GM23248 (cell line): ENCODE measurements at regions not wholly inside any gene's neighbourhood (a gene's known extent, or its start where the extent isn't known, plus 50 kb on each side); places are given as distances from the start of the nearest gene placed in this dataset.

Source experiments
- DNase-seq: peaks from one replicate; pipeline ENCODE4 v3.0.0-alpha.2; 2015
- H2AFZ ChIP-seq: fragments of 200-600 bp; sonication (generic); 2 replicates; pipeline ENCODE4 v1.6.1; 2016; ENCODE audit warnings: antibody characterized with exemption
- H3F3A ChIP-seq: fragments of 200-600 bp; sonication (generic); 2 replicates; pipeline ENCODE4 v1.6.1; 2016; ENCODE audit warnings: mild to moderate bottlenecking, antibody characterized with exemption, mixed run types; ENCODE audit not compliant: insufficient read depth
- H3K27ac ChIP-seq: fragments of 200-600 bp; sonication (generic); 2 replicates; pipeline ENCODE4 v1.5.1; 2016; ENCODE audit warnings: mild to moderate bottlenecking
- H3K27me3 ChIP-seq: fragments of 200-600 bp; sonication (generic); replicated peaks from 2 replicates; pipeline ENCODE4 v1.6.1; 2016; ENCODE audit warnings: mild to moderate bottlenecking; ENCODE audit not compliant: insufficient read depth
- H3K36me3 ChIP-seq: fragments of 200-600 bp; sonication (generic); 2 replicates; pipeline ENCODE4 v1.6.1; 2016; ENCODE audit warnings: low read depth, mild to moderate bottlenecking
- H3K4me1 ChIP-seq: fragments of 200-600 bp; sonication (generic); 2 replicates; pipeline ENCODE4 v1.6.1; 2016; ENCODE audit warnings: mild to moderate bottlenecking; ENCODE audit not compliant: insufficient read depth
- H3K4me2 ChIP-seq: fragments of 200-600 bp; sonication (generic); one replicate; pipeline ENCODE4 v1.6.1; 2016; ENCODE audit warnings: mild to moderate bottlenecking; ENCODE audit not compliant: unreplicated experiment
- H3K4me3 ChIP-seq: fragments of 200-600 bp; sonication (generic); 2 replicates; pipeline ENCODE4 v1.5.1; 2016; ENCODE audit warnings: mild to moderate bottlenecking
- H3K79me2 ChIP-seq: fragments of 200-600 bp; sonication (generic); 2 replicates; pipeline ENCODE4 v1.6.1; 2016; ENCODE audit warnings: mild to moderate bottlenecking; ENCODE audit not compliant: insufficient read depth
- H3K9ac ChIP-seq: fragments of 200-600 bp; sonication (generic); 2 replicates; pipeline ENCODE4 v1.6.1; 2016; ENCODE audit warnings: mild to moderate bottlenecking
- H3K9me2 ChIP-seq: fragments of 200-600 bp; sonication (generic); 2 replicates; pipeline ENCODE4 v1.6.1; 2016; ENCODE audit warnings: mixed run types, mild to moderate bottlenecking, moderate library complexity; ENCODE audit not compliant: insufficient read depth
- H3K9me3 ChIP-seq: fragments of 200-600 bp; sonication (generic); one replicate; pipeline ENCODE4 v1.6.1; 2017; ENCODE audit warnings: low read depth
- H4K20me1 ChIP-seq: fragments of 200-600 bp; sonication (generic); 2 replicates; pipeline ENCODE4 v1.6.0; 2016; ENCODE audit not compliant: insufficient read depth
- EZH2 ChIP-seq: fragments of 200-600 bp; sonication (generic); IDR thresholded peaks from 2 replicates; pipeline ENCODE4 v1.6.1; 2018; ENCODE audit warnings: antibody characterized with exemption, mild to moderate bottlenecking; ENCODE audit not compliant: insufficient read depth, poor library complexity, severe bottlenecking
- EZH2phosphoT487 ChIP-seq: fragments of 200-600 bp; sonication (generic); IDR thresholded peaks from 2 replicates; pipeline ENCODE4 v1.6.1; 2018; ENCODE audit warnings: antibody characterized with exemption, moderate library complexity, mild to moderate bottlenecking, low read depth; ENCODE audit not compliant: insufficient read depth
- WGBS, 2 experiments: methylation state at CpG; one replicate each; pipeline ENCODE4 v1.1.6; 2015 to 2017; ENCODE audit warnings: low lambda C conversion rate in 2 of 2, low coverage in 1 of 2; ENCODE audit errors: missing lambda C conversion rate in 2 of 2; 5-methylcytosine and 5-hydroxymethylcytosine counted together
- in situ Hi-C: fragments of 300-500 bp; cut with MboI; formaldehyde crosslinking; loops from 2 replicates; pipeline ENCODE4 v1.15.0; 2020

- Histone ChIP-seq H3K9me3 (no peaks in the 10 kb centered on the region), H3K4me3 (no peak overlapping the region), H3K9me2 (no peaks in the 10 kb centered on the region), H3F3A (peaks cover 5% of the 10 kb centered on the region; the same call in 1 of the 2 replicates), H3K9ac (no peak overlapping the region), H3K4me1 (peaks cover 18% of the 10 kb centered on the region), H4K20me1 (no peaks in the 10 kb centered on the region), H3K4me2 (no peak overlapping the region), H2AFZ (no peak overlapping the region), H3K79me2 (no peaks in the 10 kb centered on the region), H3K36me3 (no peaks in the 10 kb centered on the region), H3K27ac (no peak overlapping the region), H3K27me3 (0 out of 2 replicates have a peak, but pooled peaks cover 12% of the 10 kb centered on the region)
- TF ChIP-seq EZH2 (no peak), EZH2phosphoT487 (no peak)
- in situ Hi-C loops: no loop called here
- no peak for DNase-seq
- WGBS, 2 experiments: 70 to 79% methylated on average over 2 of the region's 2 CpGs
These were observed 282.6 kb upstream of the PTGER4 start for GRCh38 chr5:40397091-40397490.

DNA sequence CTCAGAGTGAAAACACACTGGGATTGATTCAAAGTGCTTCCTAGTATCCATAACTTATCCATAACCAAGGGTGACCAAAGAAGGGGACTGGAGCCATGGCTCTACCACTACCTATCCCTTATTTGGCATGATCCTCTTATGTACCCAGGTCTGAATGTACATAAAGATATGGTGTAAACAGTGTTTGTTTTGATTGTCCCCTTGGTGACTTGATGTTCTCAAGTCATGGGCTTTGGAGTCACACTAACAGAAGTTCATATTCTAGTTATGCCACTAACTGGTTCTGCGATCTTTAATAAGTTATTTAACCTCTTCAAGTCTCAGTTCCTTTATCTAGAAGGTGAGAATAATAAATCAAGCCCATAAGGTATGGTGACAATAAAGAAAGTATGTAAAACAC lies 283.4 kb upstream of the PTGER4 start:
- Histone ChIP-seq H4K20me1 (no peaks in the 10 kb centered on the region), H3K27me3 (0 out of 2 replicates have a peak, but pooled peaks cover 12% of the 10 kb centered on the region), H3K9me2 (no peaks in the 10 kb centered on the region), H3K79me2 (no peaks in the 10 kb centered on the region), H3K9me3 (no peaks in the 10 kb centered on the region), H3K4me3 (no peak overlapping the region), H3K36me3 (no peaks in the 10 kb centered on the region), H3K27ac (no peak overlapping the region), H3K9ac (no peak overlapping the region), H3K4me1 (peaks cover 13% of the 10 kb centered on the region), H2AFZ (no peak overlapping the region), H3K4me2 (no peak overlapping the region), H3F3A (peaks cover 5% of the 10 kb centered on the region; the same call in 1 of the 2 replicates)
- no peak for TF ChIP-seq EZH2
- TF ChIP-seq EZH2phosphoT487: no peak
- DNase-seq: no peak
- WGBS, 2 experiments: 71 to 85% methylated on average over 1 of the region's 1 CpG
- in situ Hi-C loops: no loop called here

GRCh38 chr5:40395251-40395650 lies 284.5 kb upstream of the PTGER4 start:
- 23 to 26% methylated on average over 4 of the region's 4 CpGs for WGBS, 2 experiments
- Histone ChIP-seq H2AFZ (no peak overlapping the region), H3K4me2 (no peak overlapping the region), H4K20me1 (no peaks in the 10 kb centered on the region), H3K9me3 (no peaks in the 10 kb centered on the region), H3K4me3 (no peak overlapping the region), H3K36me3 (no peaks in the 10 kb centered on the region), H3K79me2 (no peaks in the 10 kb centered on the region), H3F3A (peaks cover 5% of the 10 kb centered on the region; the same call in 1 of the 2 replicates), H3K27ac (no peak overlapping the region), H3K4me1 (peaks cover 10% of the 10 kb centered on the region), H3K9ac (no peak overlapping the region), H3K27me3 (0 out of 2 replicates have a peak, but pooled peaks cover 12% of the 10 kb centered on the region), H3K9me2 (no peaks in the 10 kb centered on the region)
- in situ Hi-C loops: no loop called here
- no peak for TF ChIP-seq EZH2
- TF ChIP-seq EZH2phosphoT487: no peak
- no peak for DNase-seq

DNA sequence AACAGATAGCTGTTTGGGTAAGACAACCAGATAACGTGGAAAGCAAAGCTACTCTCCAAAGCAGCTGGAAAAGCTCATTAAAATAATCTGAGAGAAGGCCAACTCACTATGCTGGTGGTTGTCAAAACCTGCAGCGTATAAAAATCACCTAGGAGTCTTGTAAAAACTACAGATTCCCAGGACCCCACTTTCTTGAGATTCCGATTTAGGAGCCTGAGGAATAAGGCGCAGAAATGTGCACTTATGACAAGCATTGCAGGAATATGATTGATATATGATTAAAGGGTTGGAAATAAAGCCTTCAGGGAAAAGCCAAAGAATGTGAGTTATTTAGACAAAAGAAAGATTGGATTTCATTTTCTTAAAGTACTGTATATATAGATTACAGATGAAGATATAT lies 285.0 kb upstream of the PTGER4 start:
- Histone ChIP-seq H3K9me3 (no peaks in the 10 kb centered on the region), H3F3A (peaks cover 5% of the 10 kb centered on the region; the same call in 1 of the 2 replicates), H3K4me2 (no peak overlapping the region), H3K4me3 (no peak overlapping the region), H4K20me1 (no peaks in the 10 kb centered on the region), H3K9me2 (no peaks in the 10 kb centered on the region), H3K27ac (no peak overlapping the region), H3K9ac (no peak overlapping the region), H3K79me2 (no peaks in the 10 kb centered on the region), H2AFZ (no peak overlapping the region), H3K4me1 (peaks cover 9% of the 10 kb centered on the region), H3K36me3 (no peaks in the 10 kb centered on the region), H3K27me3 (0 out of 2 replicates have a peak, but pooled peaks cover 12% of the 10 kb centered on the region)
- no peak for TF ChIP-seq EZH2phosphoT487
- no peak for TF ChIP-seq EZH2
- in situ Hi-C loops: no loop called here
- 76 to 89% methylated on average over 4 of the region's 4 CpGs for WGBS, 2 experiments
- no peak for DNase-seq

DNA sequence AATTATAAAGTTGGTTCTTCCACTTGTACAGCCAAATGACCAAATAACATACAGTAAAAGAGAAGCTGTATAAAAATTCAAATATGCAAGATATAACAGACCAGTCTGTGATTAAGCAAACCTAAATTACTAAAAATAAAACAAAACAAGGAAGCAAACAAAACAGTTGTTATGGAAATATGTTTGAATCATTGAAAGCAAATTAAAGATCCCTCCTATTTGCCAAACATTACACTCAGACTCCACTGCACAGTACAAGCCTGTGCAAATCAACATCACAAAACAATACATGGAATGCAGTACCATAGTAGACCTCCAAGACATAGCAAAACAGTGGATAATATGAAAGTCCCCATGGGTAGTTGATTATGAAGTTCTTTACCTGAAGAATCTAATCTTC lies 288.1 kb upstream of the PTGER4 start:
- no peak for DNase-seq
- Histone ChIP-seq H3F3A (no peaks in the 10 kb centered on the region), H2AFZ (no peak overlapping the region), H4K20me1 (no peaks in the 10 kb centered on the region), H3K9me3 (no peaks in the 10 kb centered on the region), H3K9ac (no peak overlapping the region), H3K27ac (no peak overlapping the region), H3K9me2 (no peaks in the 10 kb centered on the region), H3K79me2 (no peaks in the 10 kb centered on the region), H3K36me3 (no peaks in the 10 kb centered on the region), H3K4me1 (no peaks in the 10 kb centered on the region), H3K27me3 (peaks cover 17% of the 10 kb centered on the region; the same call in 1 of the 2 replicates), H3K4me2 (no peak overlapping the region), H3K4me3 (no peak overlapping the region)
- in situ Hi-C loops: no loop called here
- TF ChIP-seq EZH2 (no peak), EZH2phosphoT487 (no peak)
